NCI-H2029 treated with DMSO at 0.1 percent for 48 hours (cell line): ENCODE measurements at regions not wholly inside any gene's neighbourhood (a gene's known extent, or its start where the extent isn't known, plus 50 kb on each side); places are given as distances from the start of the nearest gene placed in this dataset.
"Not testable (repeated sequence)": the region's sequence is repeated elsewhere in the genome, so short reads cannot be mapped to it uniquely, and the experiment has no call there.

ENCODE experiments used
- DNase-seq: peaks from one replicate; lab custom pipeline; 2025; lab: John Stamatoyannopoulos, UW

DNA sequence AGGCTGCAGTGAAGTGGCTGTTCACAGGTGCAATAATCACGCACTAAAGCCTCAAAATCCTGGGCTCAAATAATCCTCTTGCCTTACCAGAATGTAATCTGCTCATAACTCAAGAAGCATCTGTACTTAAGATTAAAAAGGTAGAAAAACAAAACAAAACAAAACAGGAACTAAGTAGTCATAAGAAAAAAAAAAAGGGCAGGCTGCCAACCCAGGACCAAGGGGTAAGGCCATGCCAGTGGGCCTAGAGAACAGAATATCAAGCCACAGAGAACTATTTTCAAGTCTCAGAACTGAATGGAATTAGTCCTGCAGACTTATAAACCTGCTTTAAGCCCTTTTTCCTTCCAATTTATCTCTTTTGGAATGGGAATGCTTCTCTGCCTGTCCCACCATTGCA is 64.8 kb upstream of the TBC1D3K start:
- DNase-seq: no peak

DNA sequence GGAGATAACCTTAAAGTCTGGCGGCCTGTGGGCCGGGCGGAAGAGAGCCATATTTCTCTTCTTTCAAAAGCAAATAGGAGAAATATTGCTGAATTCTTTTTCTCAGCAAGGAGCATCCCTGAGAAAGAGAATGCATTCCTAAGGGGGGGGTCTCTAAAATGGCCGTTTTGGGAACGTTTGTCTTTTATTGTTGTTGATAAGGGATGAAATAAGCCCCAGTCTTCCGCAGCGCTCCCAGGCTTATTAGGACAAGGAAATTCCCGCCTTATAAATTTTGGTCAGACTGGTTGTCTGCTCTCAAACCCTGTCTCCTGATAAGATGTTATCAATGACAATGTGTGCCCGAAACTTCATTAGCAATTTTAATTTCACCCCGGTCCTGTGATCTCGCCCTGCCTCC is 65.8 kb upstream of the TBC1D3K start:
- DNase-seq: not testable (repeated sequence)

DNA sequence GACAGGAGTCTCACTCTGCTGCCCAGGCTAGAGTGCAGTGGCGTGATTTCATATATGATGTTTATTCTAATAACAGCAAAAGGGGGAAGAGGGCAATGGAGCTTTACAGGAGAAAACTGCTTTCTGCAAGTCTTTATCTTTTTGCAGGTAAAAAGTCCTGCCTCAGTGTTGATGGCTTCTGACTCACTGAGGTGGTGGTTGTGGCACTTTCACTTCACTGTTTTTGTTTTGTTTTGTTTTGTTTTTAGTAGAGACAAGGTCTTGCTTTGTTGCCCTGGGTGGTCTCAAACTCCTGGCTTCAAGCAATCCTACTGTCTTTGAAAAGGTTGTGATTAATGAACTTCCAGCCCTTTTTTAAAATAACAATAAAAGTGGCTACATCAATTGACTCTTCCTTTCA is 68.0 kb upstream of the TBC1D3K start:
- DNase-seq: no peak

DNA sequence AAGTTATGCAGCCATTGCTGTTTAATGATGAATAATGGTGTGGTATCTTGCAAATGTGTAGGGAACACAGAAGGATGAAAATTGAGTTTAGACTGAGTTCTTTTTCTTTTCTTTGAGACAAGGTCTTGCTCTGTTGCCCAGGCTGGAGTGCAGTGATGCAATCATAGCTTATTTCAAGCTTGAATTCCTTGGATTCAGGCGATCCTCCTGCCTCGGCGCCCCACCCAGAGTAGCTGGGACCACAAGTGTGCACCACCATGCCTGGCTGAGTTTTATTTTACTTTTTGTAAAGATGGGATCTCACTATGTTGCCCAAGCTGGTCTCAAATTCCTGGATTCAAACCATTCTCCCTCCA is 74.6 kb upstream of the TBC1D3K start:
- DNase-seq: no peak

DNA sequence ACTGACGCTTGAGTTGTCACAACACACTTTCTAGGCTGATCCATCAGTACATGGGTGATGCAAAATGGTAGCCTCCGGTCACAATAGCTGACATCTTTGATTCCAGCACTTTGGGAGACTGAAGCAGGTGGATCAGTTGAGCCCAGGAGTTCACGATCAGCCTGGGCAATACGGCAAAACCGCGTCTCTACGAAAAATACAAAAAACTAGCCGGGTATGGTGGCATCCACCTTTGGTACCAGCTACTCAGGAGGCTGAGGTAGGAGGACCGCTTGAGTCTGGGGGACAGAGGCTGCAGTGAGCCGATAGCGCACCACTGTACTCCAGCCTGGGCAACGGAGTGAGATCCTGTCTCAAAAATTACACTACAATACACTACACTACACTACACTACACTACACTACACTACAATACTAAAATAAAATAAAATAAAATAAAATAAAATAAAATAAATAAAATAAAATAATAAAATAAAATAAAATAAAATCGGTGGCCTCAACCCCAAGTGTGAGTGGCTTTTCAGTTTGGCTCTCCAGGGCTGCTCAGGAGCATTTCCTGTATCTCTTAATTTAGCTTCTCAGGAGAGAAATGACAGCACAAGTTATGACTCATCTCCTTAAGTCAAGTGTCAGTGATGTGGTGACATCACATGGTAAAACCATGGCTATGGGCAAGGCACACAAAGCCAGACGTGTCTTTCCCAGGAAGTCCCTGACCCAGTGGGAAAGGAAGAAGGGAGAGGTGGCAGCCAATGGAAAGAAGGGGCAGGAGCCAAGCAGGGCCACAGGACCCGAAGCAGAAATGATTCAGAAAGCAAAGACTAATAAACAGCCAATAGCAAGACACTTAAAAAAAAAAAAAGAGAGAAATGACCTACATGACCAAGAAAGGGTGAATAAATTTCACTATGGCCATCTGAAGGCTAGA is 75.3 kb upstream of the TBC1D3K start:
- peak; percentile 42 for DNase-seq

DNA sequence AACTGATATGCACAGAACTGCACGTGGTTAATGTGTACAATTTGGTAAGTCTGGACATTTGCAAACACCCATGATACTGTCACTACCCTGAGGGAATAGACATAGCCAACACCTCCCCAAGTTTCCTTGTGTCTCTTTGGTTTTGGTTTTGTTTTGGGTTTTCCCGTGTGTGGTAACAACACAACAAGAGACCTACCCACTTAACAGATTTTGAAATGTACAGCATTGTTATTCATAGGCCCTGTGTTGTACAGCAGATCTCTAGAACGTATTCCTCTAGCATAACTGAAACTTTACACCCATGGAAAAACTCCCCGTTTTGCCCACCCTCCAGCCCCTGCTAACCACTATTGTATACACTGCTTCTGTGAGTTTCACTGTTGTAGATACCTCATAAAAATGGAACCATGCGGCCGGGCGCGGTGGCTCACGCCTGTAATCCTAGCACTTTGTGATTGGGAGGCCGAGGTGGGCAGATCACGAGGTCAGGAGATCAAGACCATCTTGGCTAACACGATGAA is 76.3 kb upstream of the TBC1D3K start:
- no peak for DNase-seq

DNA sequence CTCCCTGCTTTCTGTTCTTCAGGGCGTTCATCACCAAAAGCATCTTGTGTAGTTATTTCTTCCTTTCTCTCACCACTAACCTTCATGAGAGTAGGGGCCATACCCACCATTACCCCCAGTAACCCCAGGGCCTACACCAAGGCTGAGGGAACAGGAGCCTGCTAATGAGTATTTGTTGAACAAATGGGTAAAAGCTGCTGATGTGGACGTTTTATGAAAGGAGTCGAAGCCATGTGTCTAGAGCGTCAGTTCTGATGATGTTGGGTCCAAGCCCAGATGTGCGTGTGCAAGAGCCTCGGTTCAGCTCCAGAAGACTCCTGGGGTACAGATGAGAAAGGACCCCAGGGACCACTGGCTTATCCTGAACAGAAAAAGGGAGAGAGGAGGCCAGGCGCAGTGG is 77.1 kb upstream of the TBC1D3K start:
- no peak for DNase-seq

DNA sequence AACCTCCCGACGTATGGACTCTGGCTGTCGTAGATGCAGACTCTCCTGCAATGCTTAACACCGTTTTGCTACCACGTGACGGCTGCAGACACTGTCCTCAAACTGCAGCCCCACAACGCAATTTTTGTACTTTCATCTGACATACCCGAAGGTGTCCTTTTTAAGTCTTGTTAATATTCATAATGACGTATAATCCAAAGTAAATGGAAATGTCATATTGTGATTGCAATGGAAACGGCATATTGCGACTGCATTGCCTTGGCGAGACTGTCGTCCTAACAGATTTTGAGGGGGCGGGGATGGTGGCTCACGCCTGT is 79.3 kb upstream of the TBC1D3K start:
- no peak for DNase-seq

DNA sequence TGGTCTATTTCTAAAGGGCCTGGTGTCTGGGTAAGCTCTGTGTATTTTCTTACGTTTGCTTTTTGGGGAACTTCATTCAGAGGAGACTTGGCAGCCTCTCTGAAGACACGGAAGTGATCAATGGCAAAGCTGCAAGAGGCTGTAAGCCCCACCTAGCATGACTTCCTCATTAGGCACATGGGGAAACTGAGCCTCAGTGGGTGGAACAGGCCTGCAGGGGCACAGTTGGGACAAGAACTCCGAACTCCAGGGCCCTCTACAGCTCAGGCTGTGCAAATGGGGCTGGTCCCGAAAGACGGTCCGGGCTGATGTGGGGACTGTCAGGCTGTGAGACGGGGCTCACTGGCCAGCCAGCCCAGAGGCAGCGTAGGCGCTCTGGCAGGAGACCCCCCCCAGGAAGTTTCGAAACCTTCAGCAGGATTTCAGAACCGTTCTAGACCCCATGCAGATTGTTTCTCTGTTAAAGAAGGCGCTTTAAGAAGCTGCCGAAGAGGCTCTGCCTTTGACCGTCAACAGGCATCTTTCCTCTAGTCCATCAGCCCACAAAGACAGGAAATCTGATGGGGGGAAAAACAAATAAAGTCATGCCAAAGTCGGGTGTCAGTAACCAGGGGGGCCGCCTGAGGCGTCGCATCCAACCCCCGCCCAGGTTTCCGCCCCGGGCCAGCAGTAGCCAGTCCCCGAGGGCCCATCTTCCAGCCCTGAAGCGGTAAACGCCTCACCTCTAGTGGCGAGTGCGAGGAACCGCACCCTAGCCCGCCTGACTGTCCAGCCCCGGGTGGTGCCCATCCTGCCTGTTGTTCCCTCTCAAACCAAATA is 79.8 kb upstream of the TBC1D3K start:
- DNase-seq: no peak

DNA sequence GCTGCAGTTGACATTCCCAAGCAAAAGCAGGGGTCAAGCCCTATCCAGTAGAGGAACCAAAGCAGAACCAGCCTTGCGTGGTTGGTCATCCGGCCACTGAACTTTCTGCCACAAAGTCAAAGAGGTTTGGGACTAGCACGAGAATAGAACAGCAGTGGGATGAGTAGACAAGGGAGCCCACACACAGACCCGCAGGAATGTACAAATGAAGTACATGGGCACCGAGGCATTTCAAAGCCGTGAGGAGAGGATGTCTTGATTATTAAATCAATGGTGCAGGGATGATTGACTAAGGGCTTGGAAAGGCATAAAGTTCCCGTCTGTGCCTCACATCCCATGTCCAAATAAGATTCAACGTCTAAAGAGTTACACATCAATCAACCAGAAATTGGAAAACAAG is 81.8 kb upstream of the TBC1D3K start:
- no peak for DNase-seq

DNA sequence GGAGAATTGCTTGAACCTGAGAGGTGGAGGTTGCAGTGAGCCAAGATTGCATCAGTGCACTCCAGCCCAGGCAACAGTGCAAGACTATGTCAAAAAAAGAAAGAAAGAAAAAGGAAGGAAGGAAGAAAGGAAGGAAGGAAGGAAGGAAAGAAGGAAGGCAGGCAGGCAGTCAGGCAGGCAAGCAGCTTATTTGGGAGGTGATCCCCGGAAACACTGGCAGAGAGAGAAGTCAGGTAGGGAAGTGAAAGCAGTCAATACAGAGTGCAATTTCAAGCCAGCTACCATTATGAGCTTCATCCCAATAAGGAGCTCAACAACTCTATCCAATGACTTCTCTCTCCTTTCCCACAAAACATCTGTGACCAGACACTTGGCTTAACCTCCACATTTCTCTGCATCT is 83.0 kb upstream of the TBC1D3K start:
- DNase-seq: no peak

DNA sequence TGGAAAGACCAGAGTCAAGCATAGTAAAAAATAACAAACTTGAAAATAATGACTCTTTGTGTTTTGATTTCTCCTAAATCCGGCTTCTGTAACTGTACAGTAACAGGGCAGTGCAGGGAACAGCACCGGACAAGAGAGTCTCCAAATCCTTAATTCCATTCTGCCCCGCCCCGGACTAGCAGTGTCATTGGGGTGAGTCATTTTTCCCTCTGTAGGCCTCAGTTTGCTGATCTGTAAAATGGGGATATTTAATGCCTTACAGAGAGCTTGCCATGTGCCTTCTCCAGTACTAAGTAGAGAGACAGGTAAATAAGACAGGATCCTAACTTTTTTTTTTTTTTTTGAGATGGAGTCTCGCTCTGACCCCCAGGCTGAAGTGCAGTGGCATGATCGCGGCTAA is 83.6 kb upstream of the TBC1D3K start:
- DNase-seq: no peak

DNA sequence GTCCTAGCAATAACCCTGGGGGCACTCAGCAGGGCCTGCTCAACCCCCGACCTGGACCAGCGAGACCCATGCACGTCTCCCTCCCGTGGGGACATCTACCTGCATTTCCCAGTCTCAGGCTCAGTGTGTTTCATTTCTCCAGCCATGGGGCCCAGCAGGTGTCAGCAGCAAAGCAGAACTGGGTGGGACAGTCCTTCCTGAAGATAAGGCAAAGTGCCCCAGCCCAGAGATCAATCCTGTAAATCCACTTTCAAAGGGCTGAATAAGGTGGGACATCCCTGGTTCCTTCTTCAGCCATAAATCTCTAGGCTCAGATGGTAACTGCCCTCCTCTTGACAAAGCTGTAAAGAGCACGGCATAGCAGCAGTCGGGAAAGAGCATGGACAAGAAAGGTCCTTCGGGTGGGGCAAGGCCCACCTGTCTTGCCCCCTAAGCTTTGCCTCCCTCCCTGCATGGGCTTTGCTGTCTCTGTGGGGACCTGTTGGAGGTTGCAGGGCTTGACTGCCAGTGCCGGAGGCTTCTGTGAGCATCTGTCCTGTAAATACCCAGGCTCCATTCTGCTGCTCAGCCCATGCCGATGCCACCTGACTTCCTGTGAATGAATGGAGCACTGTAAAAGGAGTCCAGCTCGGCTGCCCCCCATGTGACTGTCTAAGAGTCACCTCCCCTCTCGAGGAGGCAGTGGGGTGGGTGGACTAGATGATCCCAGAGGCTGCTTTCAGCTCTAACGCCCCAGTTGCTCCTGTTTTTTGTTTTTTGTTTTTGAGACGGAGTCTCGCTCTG is 84.8 kb upstream of the TBC1D3K start:
- no peak for DNase-seq

DNA sequence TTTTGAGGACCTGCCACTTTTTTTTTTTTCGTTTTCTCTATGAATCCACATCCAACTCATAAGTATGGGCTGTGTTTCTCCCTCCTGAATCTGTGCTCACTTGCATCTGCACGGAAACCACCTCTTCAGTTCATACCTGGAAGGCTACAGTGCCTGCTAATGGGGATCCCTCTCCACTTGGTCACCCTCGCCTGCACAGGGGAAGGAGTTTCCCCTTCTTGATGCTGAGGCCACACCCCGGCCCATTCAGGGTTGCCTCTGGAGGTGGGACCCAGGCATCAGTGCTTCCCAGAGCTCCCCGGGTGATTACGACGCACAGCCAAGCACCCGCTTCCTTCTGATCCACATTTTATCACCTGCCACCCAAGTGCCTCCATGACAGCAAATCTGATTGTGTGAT is 85.9 kb upstream of the TBC1D3K start:
- DNase-seq: no peak

DNA sequence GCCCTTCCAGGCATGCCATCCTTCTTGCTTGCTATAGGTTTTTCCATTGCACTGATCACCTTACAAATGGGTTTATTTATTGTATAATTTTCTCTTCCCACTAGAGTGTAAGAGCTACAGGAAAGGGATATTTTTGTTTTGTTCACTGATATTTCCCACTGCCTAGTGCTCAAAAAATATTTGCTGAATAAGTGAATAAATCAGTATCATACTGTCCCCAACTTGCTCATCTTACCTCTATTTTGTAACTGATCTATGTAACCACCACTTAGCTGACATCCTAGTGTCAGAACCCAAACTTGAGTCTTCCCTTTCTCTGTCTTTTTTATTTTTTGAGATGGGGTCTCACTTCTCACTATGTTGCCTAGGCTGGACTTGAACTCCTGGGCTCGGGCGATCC is 87.6 kb upstream of the TBC1D3K start:
- no peak for DNase-seq

DNA sequence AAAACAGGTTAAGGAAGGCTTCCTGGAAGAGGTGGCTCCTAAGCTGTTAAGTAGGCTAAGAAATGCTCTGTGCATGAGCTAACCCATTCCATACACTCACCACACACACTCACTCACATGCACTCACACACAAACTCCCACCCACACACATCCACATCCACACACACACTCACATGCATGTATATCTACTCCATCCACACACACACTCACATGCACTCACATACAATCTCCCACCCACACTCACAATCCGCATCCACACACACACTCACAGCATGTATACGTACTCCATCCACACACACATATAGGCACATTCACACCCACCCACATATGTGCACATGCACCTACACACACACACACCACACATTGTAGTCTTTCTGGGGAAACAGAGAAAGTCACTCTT is 89.3 kb upstream of the HNF1B start:
- no peak for DNase-seq

DNA sequence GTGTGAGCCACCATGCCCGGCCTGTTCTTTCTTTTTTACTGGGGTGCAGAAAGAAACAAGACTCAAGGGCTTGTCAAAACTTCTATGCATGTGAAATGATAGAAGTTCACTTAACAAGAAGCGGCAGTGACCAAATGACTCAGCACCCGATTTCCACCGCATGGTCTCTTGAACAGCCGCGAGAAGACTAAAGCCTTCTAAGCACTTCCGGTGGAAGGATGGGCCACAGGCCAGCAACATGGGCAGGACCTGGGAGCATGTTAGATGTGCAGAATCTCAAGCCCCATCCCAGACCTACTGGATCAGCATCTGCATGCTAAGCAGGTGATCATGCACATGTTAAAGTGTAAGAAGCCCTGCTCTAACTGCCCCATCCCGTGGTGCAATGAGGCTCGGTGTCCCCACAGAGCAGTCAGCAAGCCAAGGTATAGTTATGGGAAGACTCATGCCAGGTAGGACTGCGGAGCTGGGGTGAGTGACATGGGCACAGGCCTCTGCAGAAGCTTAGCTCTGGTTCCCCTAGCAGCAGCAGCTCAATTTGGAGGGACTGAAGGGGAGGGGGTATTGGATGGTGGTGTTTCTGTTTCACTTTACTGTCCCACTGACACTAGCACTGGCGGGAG is 88.5 kb upstream of the HNF1B start:
- DNase-seq: no peak

DNA sequence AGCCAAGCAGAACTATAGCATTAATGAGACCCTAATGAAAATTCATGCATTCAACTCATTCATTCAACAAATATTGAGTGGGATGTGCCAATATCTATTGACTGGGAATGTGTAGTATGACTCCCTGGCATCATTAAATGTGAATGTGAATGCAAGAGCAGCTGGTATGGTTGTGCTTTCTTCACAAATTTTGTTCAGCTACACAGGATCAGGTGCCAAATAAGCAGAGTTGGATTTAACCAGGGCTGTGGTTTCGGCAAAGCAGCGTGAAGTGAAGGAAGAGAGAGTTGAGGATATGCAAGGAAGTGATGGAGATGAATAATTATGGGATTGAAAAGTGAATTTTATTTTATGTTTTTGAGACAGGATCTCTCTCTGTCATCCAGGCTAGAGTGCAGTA is 87.1 kb upstream of the HNF1B start:
- DNase-seq: no peak

DNA sequence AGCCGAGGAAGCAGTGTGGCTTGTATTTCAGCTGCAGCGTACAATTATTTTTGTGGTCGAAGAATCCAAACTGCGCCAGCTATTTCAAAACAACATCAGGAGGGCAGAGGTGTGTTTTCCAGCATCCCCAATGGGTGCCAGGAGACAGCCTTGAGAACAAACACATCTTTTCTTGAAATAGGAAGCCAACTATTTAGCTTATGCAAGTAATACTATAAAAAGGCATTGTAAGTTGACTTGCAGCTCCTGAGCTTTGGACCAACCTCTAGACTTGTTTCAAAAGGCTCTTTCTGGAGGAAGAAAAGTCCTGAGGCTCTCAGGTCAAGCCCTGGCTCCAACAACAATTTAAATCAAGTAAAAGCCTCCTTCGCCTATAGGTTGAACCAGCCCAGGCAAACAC is 86.6 kb upstream of the HNF1B start:
- DNase-seq: no peak

DNA sequence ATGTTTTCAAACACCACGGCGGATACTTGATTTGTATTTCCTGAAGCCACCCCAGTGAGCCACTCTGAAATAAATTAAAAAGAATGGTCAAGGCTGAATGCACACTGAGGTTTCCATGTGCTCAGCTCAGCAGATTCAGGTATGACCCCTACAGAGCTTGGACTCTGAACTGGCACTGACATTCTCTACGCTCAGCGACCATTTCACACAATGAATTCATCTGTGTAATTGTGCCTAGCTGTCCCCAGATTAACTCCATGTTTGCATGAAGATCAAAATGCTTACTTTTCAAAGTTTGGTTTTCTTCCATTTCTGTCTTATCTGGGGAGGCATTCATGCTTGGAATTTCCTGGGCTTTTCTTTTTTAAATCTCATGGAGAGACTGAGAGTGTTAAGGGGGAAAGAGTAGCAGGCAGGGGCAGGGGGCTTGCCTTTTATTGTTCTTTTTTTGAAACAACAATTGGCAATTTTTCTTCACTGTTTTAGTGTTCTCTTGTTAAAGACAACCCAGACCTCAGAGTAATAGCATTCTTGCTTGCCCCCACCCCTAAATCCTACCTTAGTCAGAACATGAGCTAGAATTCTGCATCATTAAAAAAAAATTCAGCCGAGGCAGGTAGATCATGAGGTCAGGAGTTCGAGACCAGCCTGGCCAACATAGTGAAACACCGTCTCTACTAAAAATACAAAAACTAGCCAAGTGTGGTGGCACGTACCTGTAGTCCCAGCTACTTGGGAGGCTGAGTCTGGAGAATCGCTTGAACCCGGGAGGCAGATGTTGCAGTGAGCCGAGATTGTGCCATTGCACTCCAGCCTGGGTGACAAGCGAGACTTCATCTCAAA is 85.5 kb upstream of the HNF1B start:
- DNase-seq: no peak

DNA sequence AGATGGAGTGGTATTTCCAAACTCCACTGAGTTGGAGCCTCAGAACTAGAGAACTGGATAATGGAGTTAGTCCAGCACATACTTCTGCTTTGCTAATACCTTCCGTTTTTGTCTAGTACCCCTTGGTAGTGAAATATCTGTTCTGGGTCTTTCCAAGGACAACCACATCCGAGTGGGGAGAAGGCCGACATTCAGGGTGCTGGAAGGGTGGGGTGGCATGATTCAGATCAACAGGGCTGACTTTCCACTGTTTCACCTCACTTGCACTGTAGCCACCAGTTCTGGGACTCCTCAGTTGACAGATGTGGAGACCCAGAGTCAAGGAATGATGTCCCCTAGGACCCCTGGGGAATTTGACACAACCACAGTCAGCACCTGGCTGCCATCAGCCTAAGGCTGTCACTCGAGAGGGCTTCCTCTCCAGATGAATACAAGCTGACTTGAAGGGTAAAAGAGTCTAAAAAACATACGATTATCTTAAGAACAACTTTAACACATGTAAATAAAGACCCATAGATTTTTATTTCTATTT is 84.8 kb upstream of the HNF1B start:
- DNase-seq: no peak
